ENCODE measurements at regions not wholly inside any gene's neighbourhood (a gene's known extent, or its start where the extent isn't known, plus 50 kb on each side); places are given as distances from the start of the nearest gene placed in this dataset.

GRCh38 chrX:129249563-129249962 is 273.7 kb downstream of the SMARCA1 start:
- Histone ChIP-seq H3K9me3 (no peaks in the 10 kb centered on the region), H3K4me3 (no peak overlapping the region), H3K27ac (no peak overlapping the region), H3K36me3 (no peaks in the 10 kb centered on the region), H3K27me3 (replicated peaks; ENCODE audit: insufficient read depth) (no peaks in the 10 kb centered on the region), H3K4me1 (ENCODE audit: control insufficient read depth in 1 of 2, low read depth in 2 of 2) (no peaks in the 10 kb centered on the region)
- no peak for DNase-seq (ENCODE audit: low spot score)
- TF ChIP-seq CTCF (IDR thresholded peaks at IDR 0.05), result no peak
- no peak for ATAC-seq (ENCODE audit: insufficient number of reproducible peaks, low FRiP score, low read depth)

- DNase-seq (ENCODE audit: low spot score) (no peak), ATAC-seq (ENCODE audit: insufficient number of reproducible peaks, low FRiP score, low read depth) (no peak)
- Histone ChIP-seq H3K4me1 (ENCODE audit: control insufficient read depth in 1 of 2, low read depth in 2 of 2) (no peaks in the 10 kb centered on the region), H3K36me3 (no peaks in the 10 kb centered on the region), H3K27me3 (replicated peaks; ENCODE audit: insufficient read depth) (no peaks in the 10 kb centered on the region), H3K27ac (no peak overlapping the region), H3K4me3 (no peak overlapping the region), H3K9me3 (no peaks in the 10 kb centered on the region)
- no peak for TF ChIP-seq CTCF (IDR thresholded peaks at IDR 0.05)
These were observed 275.6 kb downstream of the SMARCA1 start for GRCh38 chrX:129247642-129248041.

GRCh38 chrX:129239371-129239770 is 283.9 kb downstream of the SMARCA1 start:
- no peaks in the 10 kb centered on the region for H3K9me3 ChIP-seq
- DNase-seq (ENCODE audit: low spot score) (no peak), ATAC-seq (ENCODE audit: insufficient number of reproducible peaks, low FRiP score, low read depth) (no peak)
- H3K4me3 ChIP-seq, result no peak overlapping the region
- H3K27me3 ChIP-seq (replicated peaks; ENCODE audit: insufficient read depth), result no peaks in the 10 kb centered on the region
- no peak overlapping the region for H3K27ac ChIP-seq
- H3K4me1 ChIP-seq (ENCODE audit: control insufficient read depth in 1 of 2, low read depth in 2 of 2), result no peaks in the 10 kb centered on the region
- no peaks in the 10 kb centered on the region for H3K36me3 ChIP-seq
- TF ChIP-seq CTCF (IDR thresholded peaks at IDR 0.05), result no peak

- H3K4me3 ChIP-seq, result no peak overlapping the region
- no peak overlapping the region for H3K27ac ChIP-seq
- H3K36me3 ChIP-seq, result no peaks in the 10 kb centered on the region
- no peaks in the 10 kb centered on the region for H3K9me3 ChIP-seq
- H3K27me3 ChIP-seq (replicated peaks; ENCODE audit: insufficient read depth), result no peaks in the 10 kb centered on the region
- TF ChIP-seq CTCF (IDR thresholded peaks at IDR 0.05), result no peak
- ATAC-seq (ENCODE audit: insufficient number of reproducible peaks, low FRiP score, low read depth) (no peak), DNase-seq (ENCODE audit: low spot score) (no peak)
- no peaks in the 10 kb centered on the region for H3K4me1 ChIP-seq (ENCODE audit: control insufficient read depth in 1 of 2, low read depth in 2 of 2)
These were observed 285.3 kb downstream of the SMARCA1 start for GRCh38 chrX:129238011-129238410.

- Histone ChIP-seq H3K27me3 (replicated peaks; ENCODE audit: insufficient read depth) (no peaks in the 10 kb centered on the region), H3K4me3 (no peak overlapping the region), H3K36me3 (no peaks in the 10 kb centered on the region), H3K27ac (no peak overlapping the region), H3K9me3 (no peaks in the 10 kb centered on the region), H3K4me1 (ENCODE audit: control insufficient read depth in 1 of 2, low read depth in 2 of 2) (no peaks in the 10 kb centered on the region)
- TF ChIP-seq CTCF (IDR thresholded peaks at IDR 0.05), result no peak
- DNase-seq (ENCODE audit: low spot score) (no peak), ATAC-seq (ENCODE audit: insufficient number of reproducible peaks, low FRiP score, low read depth) (no peak)
These were observed 287.4 kb downstream of the SMARCA1 start for GRCh38 chrX:129235903-129236302.
